CD4-positive, alpha-beta T cell treated with Interleukin-1 beta for 1 hour (primary cell): ENCODE measurements at regions not wholly inside any gene's neighbourhood (a gene's known extent, or its start where the extent isn't known, plus 50 kb on each side); places are given as distances from the start of the nearest gene placed in this dataset.
"Not testable (repeated sequence)": the region's sequence is repeated elsewhere in the genome, so short reads cannot be mapped to it uniquely, and the experiment has no call there.

Experiments used
- DNase-seq, 2 donors: peaks; one replicate each; pipeline ENCODE4 v3.0.0-alpha.2; 2020 to 2022

- DNase-seq, result no peak
Measured at GRCh38 chr6:160804639-160805038, 102.6 kb downstream of the PLG start.

GRCh38 chr6:160808263-160808662 lies 106.2 kb downstream of the PLG start:
- no peak for DNase-seq

- no peak for DNase-seq
Measured at GRCh38 chr6:160810238-160810637, 108.2 kb downstream of the PLG start.

GRCh38 chr6:160812097-160812496 lies 110.1 kb downstream of the PLG start:
- DNase-seq, result no peak

GRCh38 chr6:160818934-160819333 lies 116.9 kb downstream of the PLG start:
- no peak for DNase-seq

- not testable (repeated sequence) for DNase-seq
Measured at GRCh38 chr6:160820661-160821060, 118.6 kb downstream of the PLG start.

GRCh38 chr6:160831739-160832138 lies 129.7 kb downstream of the PLG start:
- DNase-seq, result no peak

GRCh38 chr6:160832422-160832821 lies 130.4 kb downstream of the PLG start:
- DNase-seq, result no peak

- DNase-seq, result no peak
Measured at GRCh38 chr6:160837146-160837545, 135.1 kb downstream of the PLG start.

- no peak for DNase-seq
Measured at GRCh38 chr6:160851031-160851430, 140.5 kb upstream of the MAP3K4 start.

- no peak for DNase-seq
Measured at GRCh38 chr6:160853946-160854345, 137.6 kb upstream of the MAP3K4 start.

GRCh38 chr6:160858886-160859285 lies 132.7 kb upstream of the MAP3K4 start:
- no peak for DNase-seq

GRCh38 chr6:160859822-160860221 lies 131.7 kb upstream of the MAP3K4 start:
- no peak for DNase-seq

- DNase-seq, result no peak
Measured at GRCh38 chr6:160861824-160862223, 129.7 kb upstream of the MAP3K4 start.

GRCh38 chr6:160863782-160864181 lies 127.8 kb upstream of the MAP3K4 start:
- no peak for DNase-seq

- no peak for DNase-seq
Measured at GRCh38 chr6:160871320-160871719, 120.2 kb upstream of the MAP3K4 start.

GRCh38 chr6:160881148-160881808 lies 110.3 kb upstream of the MAP3K4 start:
- no peak for DNase-seq

GRCh38 chr6:160882006-160882405 lies 109.6 kb upstream of the MAP3K4 start:
- DNase-seq, result no peak

- DNase-seq, result no peak
Measured at GRCh38 chr6:160882791-160883279, 108.7 kb upstream of the MAP3K4 start.

- DNase-seq, result no peak
Measured at GRCh38 chr6:160883560-160883959, 108.0 kb upstream of the MAP3K4 start.

GRCh38 chr6:160883999-160884398 lies 107.6 kb upstream of the MAP3K4 start:
- DNase-seq, result no peak

GRCh38 chr6:160889148-160889547 lies 102.4 kb upstream of the MAP3K4 start:
- DNase-seq, result not testable (repeated sequence)

- no peak for DNase-seq
Measured at GRCh38 chr6:160891690-160892089, 99.9 kb upstream of the MAP3K4 start.

- DNase-seq, result no peak
Measured at GRCh38 chr6:160895562-160895961, 96.0 kb upstream of the MAP3K4 start.
